Aorta (tissue), 5 donors: ENCODE measurements at regions not wholly inside any gene's neighbourhood (a gene's known extent, or its start where the extent isn't known, plus 50 kb on each side); places are given as distances from the start of the nearest gene placed in this dataset.

Experiments used
- ATAC-seq: fragments of 200-7000 bp; cut with Tn5 transposase; one replicate; pipeline ENCODE4 v1.9.1; 2022; ENCODE audit warnings: moderate library complexity; ENCODE audit not compliant: low FRiP score
- DNase-seq, 2 donors: peaks; one replicate each; pipeline ENCODE4 v3.0.0-alpha.2; 2020
- H3K27ac ChIP-seq, 2 donors: one replicate each; pipeline ENCODE4 v1.5.1; 2013; ENCODE audit warnings: low read length in 2 of 2, mild to moderate bottlenecking in 2 of 2, moderate library complexity in 2 of 2, control low read depth in 1 of 2, inconsistent platforms in 1 of 2, low read depth in 1 of 2
- H3K27me3 ChIP-seq, 2 donors: one replicate each; pipeline ENCODE4 v1.6.1; 2013; ENCODE audit warnings: control low read depth in 1 of 2, low read length in 1 of 2, mild to moderate bottlenecking in 1 of 2, moderate library complexity in 1 of 2; ENCODE audit not compliant: insufficient read depth in 2 of 2, control insufficient read depth in 1 of 2
- H3K36me3 ChIP-seq, 2 donors: one replicate each; pipeline ENCODE4 v1.6.1; 2013; ENCODE audit warnings: control low read depth in 1 of 2, low read length in 1 of 2, mild to moderate bottlenecking in 1 of 2; ENCODE audit not compliant: insufficient read depth in 2 of 2, control insufficient read depth in 1 of 2
- H3K4me1 ChIP-seq, 2 donors: one replicate each; pipeline ENCODE4 v1.6.1; 2013; ENCODE audit warnings: low read length in 2 of 2, control low read depth in 1 of 2, mild to moderate bottlenecking in 1 of 2, moderate library complexity in 1 of 2; ENCODE audit not compliant: insufficient read depth in 2 of 2, control insufficient read depth in 1 of 2
- H3K4me3 ChIP-seq, 2 donors: one replicate each; pipeline ENCODE4 v1.5.1; 2013; ENCODE audit warnings: low read length in 2 of 2, control low read depth in 1 of 2, mild to moderate bottlenecking in 1 of 2
- H3K9me3 ChIP-seq: one replicate; pipeline ENCODE4 v1.6.1; 2013; ENCODE audit warnings: mild to moderate bottlenecking, low read length; ENCODE audit not compliant: control insufficient read depth
- WGBS, 2 donors: extraction: QIAGEN DNeasy Blood & Tissue Kit; methylation state at CpG; one replicate each; pipeline ENCODE4 v1.1.7; 2013; 5-methylcytosine and 5-hydroxymethylcytosine counted together
- intact Hi-C, 2 donors: fragments of 100-400 bp; cut with DNase I; formaldehyde crosslinking; loops; one replicate each; pipeline versions ENCODE4 v1.14.2 to v1.15.0; 2022
- donor health status: healthy with polysubstance abuse.
- donor health status: Bipolar disorder and iron deficiency.
- donor health status: DM: no; HTN: no; CAD: no.
- donor health status: DM: no; HTN: no; CAD: no.
- donor health status: DM: yes; HTN: yes; CAD: no.

- ATAC-seq (no peak), DNase-seq (peak in 1 of 2 donors; percentile 64)
- Histone ChIP-seq H3K27me3 (no peaks in the 10 kb centered on the region), H3K4me1 (no peaks in the 10 kb centered on the region), H3K36me3 (no peaks in the 10 kb centered on the region), H3K4me3 (no peak overlapping the region), H3K9me3 (no peaks in the 10 kb centered on the region), H3K27ac (no peak overlapping the region)
- WGBS, 2 donors: 96 to 98% methylated on average over 13 of the region's 13 CpGs
- intact Hi-C loops: no loop called here
Measured at GRCh38 chr21:45338311-45339017, 50.8 kb upstream of the POFUT2 start.

- Histone ChIP-seq H3K4me3 (no peak overlapping the region), H3K27ac (no peak overlapping the region), H3K4me1 (no peaks in the 10 kb centered on the region), H3K27me3 (no peaks in the 10 kb centered on the region), H3K36me3 (no peaks in the 10 kb centered on the region), H3K9me3 (no peaks in the 10 kb centered on the region)
- DNase-seq (peak; percentile 14 to 16), ATAC-seq (no peak)
- intact Hi-C loops: no loop called here
- WGBS, 2 donors: 47 to 56% methylated on average over 19 of the region's 19 CpGs
Measured at GRCh38 chr21:45339421-45340402, 52.0 kb upstream of the POFUT2 start.

- no peak overlapping the region for H3K27ac ChIP-seq
- no peaks in the 10 kb centered on the region for H3K36me3 ChIP-seq
- intact Hi-C loops: no loop called here
- ATAC-seq (no peak), DNase-seq (no peak)
- H3K27me3 ChIP-seq: no peaks in the 10 kb centered on the region
- H3K9me3 ChIP-seq: no peaks in the 10 kb centered on the region
- no peaks in the 10 kb centered on the region for H3K4me1 ChIP-seq
- no peak overlapping the region for H3K4me3 ChIP-seq
- WGBS, 2 donors: 79 to 87% methylated on average over 8 of the region's 8 CpGs
Measured at GRCh38 chr21:45340515-45340914, 52.8 kb upstream of the POFUT2 start.

- DNase-seq: no peak
- Histone ChIP-seq H3K27me3 (no peaks in the 10 kb centered on the region), H3K27ac (no peak overlapping the region), H3K36me3 (no peaks in the 10 kb centered on the region), H3K4me1 (no peaks in the 10 kb centered on the region), H3K4me3 (no peak overlapping the region), H3K9me3 (no peaks in the 10 kb centered on the region)
- intact Hi-C loops: no loop called here
- 93 to 96% methylated on average over 8 of the region's 8 CpGs for WGBS, 2 donors
- no peak for ATAC-seq
Measured at GRCh38 chr21:45341261-45341660, 53.6 kb upstream of the POFUT2 start.

DNA sequence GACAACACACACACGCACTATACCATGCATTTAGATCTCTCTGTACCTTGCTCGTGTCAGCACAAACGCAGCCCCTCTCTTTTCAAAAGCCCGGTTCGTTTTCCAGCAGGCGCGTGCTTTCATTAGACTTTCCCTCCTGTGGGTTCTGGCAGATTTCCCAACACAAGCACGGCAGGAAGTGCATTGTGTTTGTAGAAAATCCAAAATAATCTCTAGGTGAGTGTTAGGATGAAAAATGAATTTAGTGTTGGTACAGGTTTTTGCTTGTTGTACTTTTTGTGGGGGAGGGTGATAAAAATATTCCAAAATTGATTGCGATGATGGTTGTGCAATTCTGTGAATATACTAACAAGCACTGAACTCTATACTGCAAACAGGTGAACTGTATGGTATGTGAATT, 54.1 kb upstream of the POFUT2 start:
- DNase-seq (no peak), ATAC-seq (no peak)
- Histone ChIP-seq H3K27ac (no peak overlapping the region), H3K9me3 (no peaks in the 10 kb centered on the region), H3K27me3 (no peaks in the 10 kb centered on the region), H3K4me3 (no peak overlapping the region), H3K36me3 (no peaks in the 10 kb centered on the region), H3K4me1 (no peaks in the 10 kb centered on the region)
- intact Hi-C loops: no loop called here
- WGBS, 2 donors: 60 to 64% methylated on average over 9 of the region's 9 CpGs

DNA sequence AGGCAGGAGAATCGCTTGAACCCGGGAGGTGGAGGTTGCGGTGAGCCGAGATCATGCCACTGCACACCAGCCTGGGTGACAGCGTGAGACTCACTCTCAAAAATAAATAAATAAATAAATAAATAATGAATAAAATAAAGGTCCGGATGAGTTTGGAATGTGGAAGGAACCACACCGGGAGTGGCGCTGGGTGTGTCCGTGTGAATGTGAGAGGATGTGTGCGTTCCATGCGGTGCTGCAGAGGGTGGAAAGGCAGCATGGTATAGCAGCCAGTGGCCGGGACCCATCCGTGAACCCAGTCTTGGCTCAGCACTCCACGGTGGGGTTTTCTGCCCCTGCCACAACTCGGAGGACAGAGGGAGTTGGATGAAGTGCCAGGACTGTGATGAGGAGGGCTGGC, 56.2 kb upstream of the POFUT2 start:
- no peaks in the 10 kb centered on the region for H3K36me3 ChIP-seq
- no peak for ATAC-seq
- no peak overlapping the region for H3K4me3 ChIP-seq
- H3K27me3 ChIP-seq: no peaks in the 10 kb centered on the region
- no peaks in the 10 kb centered on the region for H3K4me1 ChIP-seq
- 89 to 91% methylated on average over 15 of the region's 15 CpGs for WGBS, 2 donors
- H3K27ac ChIP-seq: no peak overlapping the region
- intact Hi-C loops: no loop called here
- DNase-seq: no peak
- H3K9me3 ChIP-seq: no peaks in the 10 kb centered on the region

DNA sequence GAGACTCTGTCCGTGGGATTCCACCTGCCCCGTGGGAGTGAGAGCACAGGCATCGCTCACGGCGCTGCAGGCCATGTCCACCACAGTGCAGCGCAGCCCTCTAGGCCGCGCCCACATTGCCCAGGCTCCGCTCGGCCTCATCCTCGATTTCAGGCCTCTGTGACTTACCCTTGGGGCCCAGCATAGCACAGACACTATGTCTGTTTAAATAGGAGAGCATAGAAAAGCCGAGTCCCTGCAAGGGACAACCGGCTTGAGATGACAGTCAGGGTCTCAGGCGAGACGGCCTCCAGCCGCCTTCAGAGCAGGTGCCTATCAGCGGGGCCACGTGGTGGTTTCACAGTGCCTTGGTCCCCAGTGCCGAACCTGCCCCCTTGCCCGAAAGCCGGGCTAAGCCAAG, 56.9 kb upstream of the POFUT2 start:
- no peaks in the 10 kb centered on the region for H3K36me3 ChIP-seq
- no peak overlapping the region for H3K4me3 ChIP-seq
- DNase-seq: no peak
- ATAC-seq: no peak
- no peaks in the 10 kb centered on the region for H3K9me3 ChIP-seq
- 91 to 92% methylated on average over 21 of the region's 21 CpGs for WGBS, 2 donors
- H3K4me1 ChIP-seq: no peaks in the 10 kb centered on the region
- intact Hi-C loops: no loop called here
- no peak overlapping the region for H3K27ac ChIP-seq
- H3K27me3 ChIP-seq: no peaks in the 10 kb centered on the region

DNA sequence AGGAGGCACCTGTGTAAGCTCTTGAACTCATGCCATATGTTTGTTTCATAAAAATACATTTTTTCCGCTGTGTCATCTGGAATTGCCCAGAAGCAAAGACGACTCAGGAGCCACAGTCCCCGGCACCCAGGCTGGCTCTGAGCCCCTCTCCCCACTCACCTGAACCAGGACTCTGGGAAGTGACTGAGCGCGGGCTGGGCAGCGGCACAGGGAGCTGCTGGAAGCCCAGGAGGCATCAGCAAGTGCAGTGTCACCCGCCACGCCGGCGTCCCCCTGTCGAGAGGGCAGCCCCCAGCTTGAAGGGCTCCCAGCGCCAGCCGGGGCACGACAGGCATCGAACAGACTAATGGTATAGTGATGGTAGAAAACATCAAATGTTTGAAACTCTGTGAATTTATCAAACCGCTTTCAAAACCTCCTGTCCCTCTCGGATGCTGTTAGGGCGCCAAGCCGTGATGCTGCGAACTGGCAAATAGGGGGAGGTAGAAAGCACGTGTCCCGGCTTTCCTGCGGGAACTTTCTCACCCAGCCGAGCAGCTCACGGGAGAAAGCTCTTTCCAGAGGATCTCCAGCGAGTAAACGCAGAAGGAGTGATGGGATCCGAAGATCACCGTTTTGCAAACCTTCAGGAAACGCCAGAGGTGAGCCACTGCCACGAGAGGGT, 57.8 kb upstream of the COL18A1 start:
- intact Hi-C loops: no loop called here
- Histone ChIP-seq H3K4me3 (no peak overlapping the region), H3K4me1 (no peaks in the 10 kb centered on the region), H3K27me3 (no peaks in the 10 kb centered on the region), H3K36me3 (no peaks in the 10 kb centered on the region), H3K9me3 (no peaks in the 10 kb centered on the region), H3K27ac (no peak overlapping the region)
- ATAC-seq: peak; percentile 2
- DNase-seq: no peak
- WGBS, 2 donors: 47 to 62% methylated on average over 31 of the region's 31 CpGs
